Thyroid gland (tissue), 4 donors: ENCODE measurements at regions not wholly inside any gene's neighbourhood (a gene's known extent, or its start where the extent isn't known, plus 50 kb on each side); places are given as distances from the start of the nearest gene placed in this dataset.

Experiments used
- POLR2A ChIP-seq, 2 donors: fragments of 450-650 bp; IDR thresholded peaks; one replicate each; pipeline ENCODE4 v1.6.1; 2017; ENCODE audit warnings: antibody characterized with exemption in 2 of 2, mild to moderate bottlenecking in 2 of 2, moderate library complexity in 1 of 2
- TF ChIP-seq, protein P1 (sequence below), 6 experiments: fragments of 200-600 bp in 3 of 6; fragments of 450-650 bp in 3 of 6; sonication (generic) in 3 of 6; IDR thresholded peaks; one replicate each; pipeline ENCODE4 v1.5.1; 2016 to 2019; ENCODE audit warnings: antibody characterized with exemption in 6 of 6, mild to moderate bottlenecking in 2 of 6, inconsistent platforms in 1 of 6, moderate library complexity in 1 of 6

DNA sequence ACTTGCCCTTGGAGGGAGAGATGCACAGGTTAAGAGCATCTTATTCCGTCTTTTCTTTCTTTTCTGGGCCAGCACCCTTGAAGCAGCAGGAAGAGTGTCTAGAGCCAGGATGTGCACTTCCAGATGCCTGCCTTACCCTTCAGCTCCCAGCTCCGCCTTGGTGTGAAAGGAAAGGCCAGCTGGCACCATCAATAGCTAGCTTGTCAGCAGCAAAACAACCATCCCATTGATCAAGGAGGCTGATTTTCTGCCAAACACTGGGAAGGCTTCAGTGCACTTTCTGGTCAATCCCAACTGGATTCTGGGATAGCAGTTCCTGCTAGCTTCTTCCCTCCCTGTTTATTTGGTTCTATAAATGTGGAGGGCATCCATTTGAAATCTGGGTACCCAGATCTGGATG lies 110.9 kb upstream of the GALNT15 start:
- TF ChIP-seq, protein P1, sequence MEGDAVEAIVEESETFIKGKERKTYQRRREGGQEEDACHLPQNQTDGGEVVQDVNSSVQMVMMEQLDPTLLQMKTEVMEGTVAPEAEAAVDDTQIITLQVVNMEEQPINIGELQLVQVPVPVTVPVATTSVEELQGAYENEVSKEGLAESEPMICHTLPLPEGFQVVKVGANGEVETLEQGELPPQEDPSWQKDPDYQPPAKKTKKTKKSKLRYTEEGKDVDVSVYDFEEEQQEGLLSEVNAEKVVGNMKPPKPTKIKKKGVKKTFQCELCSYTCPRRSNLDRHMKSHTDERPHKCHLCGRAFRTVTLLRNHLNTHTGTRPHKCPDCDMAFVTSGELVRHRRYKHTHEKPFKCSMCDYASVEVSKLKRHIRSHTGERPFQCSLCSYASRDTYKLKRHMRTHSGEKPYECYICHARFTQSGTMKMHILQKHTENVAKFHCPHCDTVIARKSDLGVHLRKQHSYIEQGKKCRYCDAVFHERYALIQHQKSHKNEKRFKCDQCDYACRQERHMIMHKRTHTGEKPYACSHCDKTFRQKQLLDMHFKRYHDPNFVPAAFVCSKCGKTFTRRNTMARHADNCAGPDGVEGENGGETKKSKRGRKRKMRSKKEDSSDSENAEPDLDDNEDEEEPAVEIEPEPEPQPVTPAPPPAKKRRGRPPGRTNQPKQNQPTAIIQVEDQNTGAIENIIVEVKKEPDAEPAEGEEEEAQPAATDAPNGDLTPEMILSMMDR (IDR thresholded peaks at IDR 0.05), result no peak
- no peak for TF ChIP-seq POLR2A (IDR thresholded peaks at IDR 0.05)
